Neural cell (in vitro differentiated cells): ENCODE measurements at regions not wholly inside any gene's neighbourhood (a gene's known extent, or its start where the extent isn't known, plus 50 kb on each side); places are given as distances from the start of the nearest gene placed in this dataset.

Experiments used
- H2AFZ ChIP-seq: fragments of 200-600, 300-800 bp; sonication (generic), shearing (Covaris generic); 2 replicates; pipeline ENCODE4 v1.6.0; 2014; ENCODE audit warnings: low read depth, mild to moderate bottlenecking, antibody characterized with exemption, low read length, moderate library complexity
- H3F3A ChIP-seq: fragments of 200-600 bp; shearing (Covaris generic); 2 replicates; pipeline ENCODE4 v1.6.1; 2016; ENCODE audit warnings: mild to moderate bottlenecking, moderate library complexity, mixed read lengths, antibody characterized with exemption, low read length; ENCODE audit not compliant: insufficient read depth, poor library complexity, severe bottlenecking
- H3K27ac ChIP-seq: fragments of 200-600, 300-800 bp; sonication (generic), shearing (Covaris generic); 2 replicates; pipeline ENCODE4 v1.5.1; 2014; ENCODE audit warnings: mild to moderate bottlenecking, low read length, moderate library complexity
- H3K27me3 ChIP-seq: fragments of 300-800, 200-600 bp; sonication (generic), shearing (Covaris generic); 2 replicates; pipeline ENCODE4 v1.6.0; 2014; ENCODE audit warnings: mild to moderate bottlenecking, low read depth, low read length, moderate library complexity; ENCODE audit not compliant: insufficient read depth
- H3K36me3 ChIP-seq: fragments of 300-800, 200-600 bp; sonication (generic), shearing (Covaris generic); 2 replicates; pipeline ENCODE4 v1.5.1; 2014; ENCODE audit warnings: mild to moderate bottlenecking, antibody characterized with exemption, low read length, moderate library complexity; ENCODE audit not compliant: insufficient read depth
- H3K4me2 ChIP-seq: fragments of 300-800, 200-600 bp; sonication (generic), shearing (Covaris generic); 2 replicates; pipeline ENCODE4 v1.6.0; 2014; ENCODE audit warnings: mild to moderate bottlenecking, low read length
- H3K4me3 ChIP-seq: fragments of 300-800, 200-600 bp; sonication (generic), shearing (Covaris generic); 2 replicates; pipeline ENCODE4 v1.5.1; 2014; ENCODE audit warnings: mild to moderate bottlenecking, low read length, moderate library complexity
- H3K79me2 ChIP-seq: fragments of 200-600 bp; shearing (Covaris generic); replicated peaks from 2 replicates; pipeline ENCODE4 v1.6.0; 2014; ENCODE audit warnings: mild to moderate bottlenecking, low read length, moderate library complexity; ENCODE audit not compliant: insufficient read depth
- H3K9ac ChIP-seq: fragments of 300-800, 200-600 bp; sonication (generic), shearing (Covaris generic); 2 replicates; pipeline ENCODE4 v1.6.1; 2016; ENCODE audit warnings: mild to moderate bottlenecking, low read length, mixed read lengths
- H3K9me2 ChIP-seq: fragments of 200-600 bp; shearing (Covaris generic); 2 replicates; pipeline ENCODE4 v1.6.1; 2016; ENCODE audit warnings: mild to moderate bottlenecking, low read length, mixed read lengths; ENCODE audit not compliant: insufficient read depth
- H3K9me3 ChIP-seq: fragments of 200-600, 300-800 bp; sonication (generic), shearing (Covaris generic); 2 replicates; pipeline ENCODE4 v1.6.1; 2016; ENCODE audit warnings: mild to moderate bottlenecking, mixed run types, low read length, moderate library complexity, mixed read lengths
- H4K20me1 ChIP-seq: fragments of 200-600 bp; shearing (Covaris generic); 2 replicates; pipeline ENCODE4 v1.6.1; 2016; ENCODE audit warnings: mild to moderate bottlenecking, mixed run types; ENCODE audit not compliant: insufficient read depth
- EP300 ChIP-seq: fragments of 450-650 bp; conservative IDR thresholded peaks from 2 replicates; pipeline ENCODE4 v1.6.1; 2014; ENCODE audit warnings: antibody characterized with exemption, mild to moderate bottlenecking, moderate library complexity; ENCODE audit not compliant: poor library complexity, severe bottlenecking
- EZH2 ChIP-seq: fragments of 200-600, 300-800 bp; shearing (Covaris generic), sonication (generic); IDR thresholded peaks from 2 replicates; pipeline ENCODE4 v1.6.1; 2014; ENCODE audit warnings: antibody characterized with exemption, low read length, borderline replicate concordance, mild to moderate bottlenecking; ENCODE audit not compliant: insufficient read depth, poor library complexity, severe bottlenecking
- MXI1 ChIP-seq: fragments of 450-650 bp; conservative IDR thresholded peaks from 2 replicates; pipeline ENCODE4 v1.6.1; 2014; ENCODE audit warnings: antibody characterized with exemption, mild to moderate bottlenecking; ENCODE audit not compliant: poor library complexity, severe bottlenecking
- POLR2AphosphoS5 ChIP-seq: IDR thresholded peaks from 2 replicates; pipeline ENCODE4 v1.6.1; 2012
- RAD21 ChIP-seq: fragments of 450-650 bp; conservative IDR thresholded peaks from 2 replicates; pipeline ENCODE4 v1.6.1; 2014; ENCODE audit warnings: antibody characterized with exemption, mild to moderate bottlenecking, moderate library complexity
- SMC3 ChIP-seq: fragments of 450-650 bp; conservative IDR thresholded peaks from 2 replicates; pipeline ENCODE4 v1.6.1; 2014; ENCODE audit warnings: antibody characterized with exemption, mild to moderate bottlenecking, moderate library complexity; ENCODE audit not compliant: poor library complexity
- TAF1 ChIP-seq: IDR thresholded peaks from 2 replicates; pipeline ENCODE4 v1.6.1; 2012; ENCODE audit warnings: low read depth
- TF ChIP-seq, protein P1 (sequence below): IDR thresholded peaks from 2 replicates; pipeline ENCODE4 v1.6.1; 2012; ENCODE audit warnings: borderline replicate concordance
- TF ChIP-seq, protein P2 (sequence below): fragments of 450-650 bp; IDR thresholded peaks from 2 replicates; pipeline ENCODE4 v1.5.1; 2014; ENCODE audit warnings: antibody characterized with exemption, mild to moderate bottlenecking, moderate library complexity; ENCODE audit not compliant: poor library complexity, severe bottlenecking

DNA sequence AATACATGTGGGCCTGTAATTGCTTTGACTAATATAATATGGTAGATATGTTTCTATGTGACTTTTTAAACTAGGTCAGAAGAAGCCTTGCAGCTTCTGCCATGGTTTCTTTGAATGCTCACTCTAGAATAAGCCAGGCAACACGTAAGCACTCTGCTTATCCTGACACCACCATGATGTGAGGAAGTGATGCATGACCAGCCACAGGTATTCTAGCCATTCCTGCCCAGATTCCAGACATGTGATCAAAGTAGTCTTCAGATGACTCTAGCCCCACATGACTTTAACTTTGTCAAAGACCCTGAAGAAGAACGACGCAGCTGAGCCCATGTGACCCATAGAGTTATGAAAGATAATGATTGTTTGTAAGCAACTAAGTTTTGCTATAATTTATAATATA, 276.1 kb upstream of the NCAM1 start:
- no peaks in the 10 kb centered on the region for H3K27me3 ChIP-seq
- H3K27ac ChIP-seq: no peak overlapping the region
- no peaks in the 10 kb centered on the region for H3K36me3 ChIP-seq
- no peaks in the 10 kb centered on the region for H4K20me1 ChIP-seq
- TF ChIP-seq POLR2AphosphoS5 (no peak), EZH2 (no peak), RAD21 (no peak)
- TF ChIP-seq, protein P1, sequence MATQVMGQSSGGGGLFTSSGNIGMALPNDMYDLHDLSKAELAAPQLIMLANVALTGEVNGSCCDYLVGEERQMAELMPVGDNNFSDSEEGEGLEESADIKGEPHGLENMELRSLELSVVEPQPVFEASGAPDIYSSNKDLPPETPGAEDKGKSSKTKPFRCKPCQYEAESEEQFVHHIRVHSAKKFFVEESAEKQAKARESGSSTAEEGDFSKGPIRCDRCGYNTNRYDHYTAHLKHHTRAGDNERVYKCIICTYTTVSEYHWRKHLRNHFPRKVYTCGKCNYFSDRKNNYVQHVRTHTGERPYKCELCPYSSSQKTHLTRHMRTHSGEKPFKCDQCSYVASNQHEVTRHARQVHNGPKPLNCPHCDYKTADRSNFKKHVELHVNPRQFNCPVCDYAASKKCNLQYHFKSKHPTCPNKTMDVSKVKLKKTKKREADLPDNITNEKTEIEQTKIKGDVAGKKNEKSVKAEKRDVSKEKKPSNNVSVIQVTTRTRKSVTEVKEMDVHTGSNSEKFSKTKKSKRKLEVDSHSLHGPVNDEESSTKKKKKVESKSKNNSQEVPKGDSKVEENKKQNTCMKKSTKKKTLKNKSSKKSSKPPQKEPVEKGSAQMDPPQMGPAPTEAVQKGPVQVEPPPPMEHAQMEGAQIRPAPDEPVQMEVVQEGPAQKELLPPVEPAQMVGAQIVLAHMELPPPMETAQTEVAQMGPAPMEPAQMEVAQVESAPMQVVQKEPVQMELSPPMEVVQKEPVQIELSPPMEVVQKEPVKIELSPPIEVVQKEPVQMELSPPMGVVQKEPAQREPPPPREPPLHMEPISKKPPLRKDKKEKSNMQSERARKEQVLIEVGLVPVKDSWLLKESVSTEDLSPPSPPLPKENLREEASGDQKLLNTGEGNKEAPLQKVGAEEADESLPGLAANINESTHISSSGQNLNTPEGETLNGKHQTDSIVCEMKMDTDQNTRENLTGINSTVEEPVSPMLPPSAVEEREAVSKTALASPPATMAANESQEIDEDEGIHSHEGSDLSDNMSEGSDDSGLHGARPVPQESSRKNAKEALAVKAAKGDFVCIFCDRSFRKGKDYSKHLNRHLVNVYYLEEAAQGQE: no peak
- H3K9ac ChIP-seq: no peak overlapping the region
- H3K4me2 ChIP-seq: no peak overlapping the region
- no peaks in the 10 kb centered on the region for H3K79me2 ChIP-seq
- no peak overlapping the region for H2AFZ ChIP-seq
- H3F3A ChIP-seq: no peaks in the 10 kb centered on the region
- H3K9me3 ChIP-seq: no peaks in the 10 kb centered on the region
- no peak overlapping the region for H3K4me3 ChIP-seq
- H3K9me2 ChIP-seq: no peaks in the 10 kb centered on the region

- H3K27me3 ChIP-seq: no peaks in the 10 kb centered on the region
- H3F3A ChIP-seq: no peaks in the 10 kb centered on the region
- no peaks in the 10 kb centered on the region for H3K9me3 ChIP-seq
- no peak overlapping the region for H3K9ac ChIP-seq
- no peak overlapping the region for H3K4me2 ChIP-seq
- H3K79me2 ChIP-seq: no peaks in the 10 kb centered on the region
- TF ChIP-seq RAD21 (no peak), SMC3 (no peak), EZH2 (no peak), EP300 (no peak), MXI1 (no peak), TAF1 (no peak), POLR2AphosphoS5 (no peak)
- TF ChIP-seq, protein P1: no peak
- TF ChIP-seq, protein P2, sequence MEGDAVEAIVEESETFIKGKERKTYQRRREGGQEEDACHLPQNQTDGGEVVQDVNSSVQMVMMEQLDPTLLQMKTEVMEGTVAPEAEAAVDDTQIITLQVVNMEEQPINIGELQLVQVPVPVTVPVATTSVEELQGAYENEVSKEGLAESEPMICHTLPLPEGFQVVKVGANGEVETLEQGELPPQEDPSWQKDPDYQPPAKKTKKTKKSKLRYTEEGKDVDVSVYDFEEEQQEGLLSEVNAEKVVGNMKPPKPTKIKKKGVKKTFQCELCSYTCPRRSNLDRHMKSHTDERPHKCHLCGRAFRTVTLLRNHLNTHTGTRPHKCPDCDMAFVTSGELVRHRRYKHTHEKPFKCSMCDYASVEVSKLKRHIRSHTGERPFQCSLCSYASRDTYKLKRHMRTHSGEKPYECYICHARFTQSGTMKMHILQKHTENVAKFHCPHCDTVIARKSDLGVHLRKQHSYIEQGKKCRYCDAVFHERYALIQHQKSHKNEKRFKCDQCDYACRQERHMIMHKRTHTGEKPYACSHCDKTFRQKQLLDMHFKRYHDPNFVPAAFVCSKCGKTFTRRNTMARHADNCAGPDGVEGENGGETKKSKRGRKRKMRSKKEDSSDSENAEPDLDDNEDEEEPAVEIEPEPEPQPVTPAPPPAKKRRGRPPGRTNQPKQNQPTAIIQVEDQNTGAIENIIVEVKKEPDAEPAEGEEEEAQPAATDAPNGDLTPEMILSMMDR: no peak
- no peak overlapping the region for H3K27ac ChIP-seq
- no peaks in the 10 kb centered on the region for H3K9me2 ChIP-seq
- H4K20me1 ChIP-seq: no peaks in the 10 kb centered on the region
- no peak overlapping the region for H3K4me3 ChIP-seq
- no peaks in the 10 kb centered on the region for H3K36me3 ChIP-seq
- H2AFZ ChIP-seq: no peak overlapping the region
These were observed 271.4 kb upstream of the NCAM1 start for GRCh38 chr11:112689851-112690250.
